H1 (cell line): ENCODE measurements at regions not wholly inside any gene's neighbourhood (a gene's known extent, or its start where the extent isn't known, plus 50 kb on each side); places are given as distances from the start of the nearest gene placed in this dataset.

Experiments
- ATF3 ChIP-seq: IDR thresholded peaks from 2 replicates; pipeline ENCODE4 v1.6.1; 2011; ENCODE audit warnings: low read depth, mild to moderate bottlenecking, low read length; ENCODE audit not compliant: insufficient read depth
- CTBP2 ChIP-seq: IDR thresholded peaks from 2 replicates; pipeline ENCODE4 v1.7.0; 2011; ENCODE audit warnings: borderline replicate concordance, mild to moderate bottlenecking, moderate library complexity, mixed read lengths, low read length; ENCODE audit not compliant: insufficient read depth, insufficient read length
- CTCF ChIP-seq, 3 experiments: IDR thresholded peaks; 1 replicate in 2 of 3; 2 replicates in 1 of 3; pipeline versions ENCODE4 v1.5.1 to v1.6.1; 2011; ENCODE audit warnings: low read length in 3 of 3, mild to moderate bottlenecking in 3 of 3, inconsistent platforms in 2 of 3, low read depth in 1 of 3, moderate library complexity in 1 of 3; ENCODE audit not compliant: insufficient read depth in 1 of 3; ENCODE audit errors: control extremely low read depth in 1 of 3
- FOSL1 ChIP-seq: IDR thresholded peaks from 2 replicates; pipeline ENCODE4 v1.6.1; 2011; ENCODE audit warnings: mild to moderate bottlenecking, low read depth, low read length, moderate library complexity; ENCODE audit not compliant: insufficient read depth
- JUND ChIP-seq: IDR thresholded peaks from 2 replicates; pipeline ENCODE4 v1.6.1; 2011; ENCODE audit warnings: mild to moderate bottlenecking, improper control_type of control experiment, low read length
- POLR2AphosphoS5 ChIP-seq: IDR thresholded peaks from 2 replicates; pipeline ENCODE4 v1.6.1; 2011; ENCODE audit warnings: low read depth, low read length
- SIRT6 ChIP-seq: IDR thresholded peaks from one replicate; pipeline ENCODE4 v1.7.1; 2012; ENCODE audit warnings: low read length, inconsistent platforms
- USF2 ChIP-seq: IDR thresholded peaks from 2 replicates; pipeline ENCODE4 v1.6.1; 2011; ENCODE audit warnings: low read length, improper control_type of control experiment

- TF ChIP-seq POLR2AphosphoS5 = no peak
- no peak for TF ChIP-seq FOSL1
- TF ChIP-seq CTBP2 = no peak
- no peak for TF ChIP-seq CTCF (IDR thresholded peaks at IDR 0.05; ENCODE audit: control extremely low read depth in 1 of 3, insufficient read depth in 1 of 3, low read depth in 1 of 3, low read length in 3 of 3)
- no peak for TF ChIP-seq ATF3
- TF ChIP-seq USF2 = no peak
- no peak for TF ChIP-seq JUND
- TF ChIP-seq SIRT6 = no peak
Observed at GRCh38 chr15:69511716-69512340, 59.2 kb downstream of the RPLP1 start.
